Astrocyte of the hippocampus (primary cell): ENCODE measurements at regions not wholly inside any gene's neighbourhood (a gene's known extent, or its start where the extent isn't known, plus 50 kb on each side); places are given as distances from the start of the nearest gene placed in this dataset.

Source experiments
- DNase-seq: peaks from one replicate; pipeline ENCODE4 v3.0.0; 2011; ENCODE audit warnings: low read depth, low spot score

- DNase-seq, result no peak
Observed at GRCh38 chr2:221022554-221022953, 549.5 kb downstream of the EPHA4 start.

DNA sequence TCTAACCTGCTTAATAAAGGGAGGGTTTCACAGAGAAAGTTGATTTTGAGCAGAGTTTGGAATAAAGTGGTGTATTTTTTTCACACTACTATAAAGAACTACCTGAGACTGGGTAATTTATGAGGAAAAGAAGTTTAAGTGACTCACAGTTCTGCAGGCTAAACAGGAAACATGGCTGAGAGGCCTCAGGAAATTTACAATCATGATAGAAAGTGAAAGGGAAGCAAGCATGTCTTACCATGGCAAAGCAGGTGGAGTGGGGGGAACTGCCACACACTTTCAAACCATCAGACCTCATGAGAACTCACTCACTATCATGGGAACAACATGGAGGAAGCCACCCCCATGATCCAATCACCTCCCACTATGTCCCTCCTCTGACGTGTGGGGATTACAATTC lies 546.7 kb downstream of the EPHA4 start:
- no peak for DNase-seq

- peak; percentile 2 for DNase-seq
Observed at GRCh38 chr2:221034026-221034701, 537.9 kb downstream of the EPHA4 start.

DNA sequence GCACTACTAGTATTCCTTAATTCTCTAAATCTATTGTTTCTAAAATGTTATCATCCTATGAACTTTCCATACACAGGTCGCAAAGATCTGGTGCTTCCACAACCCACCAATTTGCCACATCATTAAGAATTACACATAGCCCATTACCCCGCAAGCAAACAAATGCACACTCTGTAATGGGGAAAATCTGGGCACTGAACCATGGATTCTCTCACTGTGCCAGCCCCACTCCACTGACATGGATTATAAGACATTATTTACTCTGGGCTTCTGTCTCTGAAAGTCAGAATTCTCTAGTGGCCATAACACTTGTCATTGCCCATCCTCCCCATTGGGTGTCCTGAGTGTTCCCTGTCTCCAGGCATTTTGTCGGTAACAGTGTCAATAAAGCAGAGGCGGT lies 537.1 kb downstream of the EPHA4 start:
- DNase-seq, result no peak

DNA sequence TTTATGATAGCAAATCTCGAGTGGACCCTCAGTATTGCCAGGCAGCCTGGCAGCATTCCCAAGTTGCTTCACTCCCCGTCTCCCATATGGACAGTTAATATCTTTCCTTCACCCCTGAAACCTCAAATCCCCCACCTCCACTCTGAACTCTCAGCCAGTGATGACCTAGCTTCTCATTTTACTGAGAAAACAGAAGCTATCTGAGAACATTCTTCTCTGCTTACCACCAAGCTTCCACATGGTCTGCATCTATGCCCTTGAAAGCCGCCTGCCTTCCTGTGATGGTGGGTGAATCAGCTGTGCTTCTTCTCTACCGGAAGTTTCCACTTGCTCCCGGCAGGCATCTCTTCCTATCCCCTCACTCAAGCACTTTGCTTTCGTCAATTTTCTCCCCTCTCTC lies 529.2 kb downstream of the EPHA4 start:
- peak; percentile 16 for DNase-seq

DNA sequence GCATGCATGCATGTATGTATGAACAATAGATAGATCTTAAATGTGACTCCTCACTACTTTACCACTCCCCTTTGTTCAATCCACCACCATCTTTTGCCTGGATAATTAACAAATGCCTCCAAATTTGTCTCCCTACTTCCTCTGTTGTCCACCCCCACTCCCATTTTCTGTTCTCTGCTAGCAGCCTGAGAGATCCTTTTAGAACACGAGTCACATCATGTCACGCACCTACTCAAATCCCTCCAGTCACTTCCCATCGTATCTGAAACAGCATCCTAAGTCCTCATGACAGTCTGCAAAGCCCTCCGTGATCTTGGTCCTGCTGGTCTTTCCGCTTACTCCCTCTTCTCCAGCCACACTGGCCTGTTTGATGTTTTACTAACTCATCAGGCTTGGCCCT lies 527.3 kb downstream of the EPHA4 start:
- no peak for DNase-seq

DNA sequence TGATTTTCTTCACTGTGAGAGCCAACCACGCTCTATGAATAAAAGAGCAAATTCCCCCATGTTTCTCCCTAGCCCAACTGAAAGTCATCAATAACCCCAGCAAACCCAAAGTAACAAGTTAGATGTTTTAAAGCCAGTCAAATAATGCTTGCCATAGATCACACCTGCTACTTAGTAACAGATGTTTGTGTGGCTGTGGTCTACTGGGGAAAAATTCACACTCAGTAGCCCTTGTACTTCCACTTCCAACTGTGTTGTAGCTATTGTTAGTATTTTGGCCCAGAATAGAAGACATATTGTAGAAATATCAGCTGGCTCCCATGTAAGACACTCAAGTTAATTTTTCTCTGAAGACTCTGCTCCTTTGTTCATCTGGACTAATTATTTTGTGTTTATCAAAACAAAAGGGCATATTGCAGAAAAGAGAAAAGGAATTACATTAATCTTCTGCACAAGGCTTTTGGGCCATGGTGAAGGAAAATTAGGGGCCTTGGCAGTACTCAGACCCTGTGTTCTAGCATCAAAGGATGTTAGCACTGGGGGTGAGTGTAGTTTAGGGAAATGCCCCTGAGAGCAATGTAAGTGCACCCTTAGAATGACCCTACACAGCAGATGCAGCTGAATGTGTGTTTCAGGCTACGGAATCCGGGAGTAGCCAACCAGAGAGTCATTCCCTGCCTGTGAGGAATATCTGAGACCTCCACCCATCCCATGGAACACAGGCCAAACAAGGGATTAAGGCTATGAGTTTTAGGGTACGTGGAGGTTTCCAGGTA lies 521.9 kb downstream of the EPHA4 start:
- no peak for DNase-seq

DNA sequence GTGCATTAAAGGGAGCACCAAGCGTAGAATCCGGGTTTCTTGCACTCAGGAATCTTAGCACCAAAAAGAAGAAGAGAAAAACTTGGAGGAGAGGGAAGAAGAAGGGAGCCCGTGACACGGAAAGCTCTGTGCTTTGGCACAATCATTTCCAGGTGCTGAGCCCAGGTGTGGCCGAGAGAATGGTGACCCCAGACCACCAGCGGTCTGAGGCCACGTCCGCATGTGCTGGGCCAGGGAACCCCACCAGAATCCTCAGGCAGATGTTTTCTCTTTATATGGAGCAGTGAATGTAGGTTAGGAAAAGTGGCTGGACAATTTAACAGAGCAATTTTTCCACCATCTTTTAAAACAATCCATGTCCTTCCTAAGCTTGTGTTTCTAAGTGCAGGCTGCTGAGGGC lies 520.9 kb downstream of the EPHA4 start:
- no peak for DNase-seq

- peak; percentile 31 for DNase-seq
Observed at GRCh38 chr2:221060376-221060775, 511.7 kb downstream of the EPHA4 start.

GRCh38 chr2:221063568-221063967 lies 508.5 kb downstream of the EPHA4 start:
- no peak for DNase-seq

DNA sequence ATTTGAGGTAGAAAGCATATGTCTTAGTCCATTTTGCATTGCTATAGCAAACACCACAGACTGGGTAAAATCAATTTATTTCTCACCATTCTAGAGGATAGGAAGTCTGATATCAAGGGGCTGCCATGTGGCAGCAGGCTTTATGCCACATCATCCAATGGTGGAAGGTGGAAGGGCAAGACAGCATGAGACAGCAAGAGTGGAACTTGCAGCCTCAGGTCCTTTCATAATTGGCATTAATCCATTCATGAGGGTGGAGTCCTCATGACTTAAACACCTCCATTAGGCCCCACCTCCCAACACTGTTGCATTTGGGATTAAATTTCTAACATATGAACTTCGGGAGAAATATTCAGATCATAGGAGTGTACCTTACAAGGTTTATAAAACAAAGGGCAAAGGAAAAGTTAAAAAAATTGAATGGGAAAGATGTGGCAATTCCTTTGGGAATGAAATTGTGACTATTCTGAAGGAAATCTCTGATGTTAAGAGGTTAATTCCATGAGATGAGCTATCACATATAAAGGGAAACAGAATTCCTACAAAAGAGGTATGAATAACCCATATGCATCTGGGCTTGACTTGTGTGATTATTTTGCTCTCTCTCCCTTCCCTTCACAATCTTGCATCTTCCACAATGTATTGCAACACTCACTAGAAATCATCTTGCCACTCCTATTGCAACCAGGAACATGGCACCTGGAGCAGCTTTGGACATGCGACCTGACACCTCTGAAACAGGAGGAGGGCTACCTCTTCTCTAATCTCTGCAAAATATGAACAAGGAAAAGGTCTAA lies 507.8 kb downstream of the EPHA4 start:
- no peak for DNase-seq

DNA sequence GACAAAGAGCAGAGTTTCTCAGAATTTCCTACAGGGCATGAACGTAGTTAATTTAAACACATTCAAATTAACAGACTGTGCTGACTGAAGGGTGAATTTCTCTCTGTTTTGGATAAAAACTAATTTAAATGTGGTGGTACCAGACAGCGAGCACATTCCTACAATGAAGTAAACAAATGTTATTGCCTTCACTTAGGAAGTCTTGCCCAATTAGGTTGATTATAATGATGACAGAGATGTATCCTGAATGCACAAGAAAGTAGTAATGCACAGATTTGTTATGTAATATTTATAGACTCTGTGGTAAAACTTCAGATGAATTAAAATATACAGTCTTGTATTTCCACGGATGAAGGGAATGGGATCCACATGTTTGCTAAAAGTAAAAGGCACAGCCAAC lies 507.2 kb downstream of the EPHA4 start:
- no peak for DNase-seq

- no peak for DNase-seq
Observed at GRCh38 chr2:221068123-221068522, 504.0 kb downstream of the EPHA4 start.

- no peak for DNase-seq
Observed at GRCh38 chr2:221070106-221070505, 502.0 kb downstream of the EPHA4 start.

DNA sequence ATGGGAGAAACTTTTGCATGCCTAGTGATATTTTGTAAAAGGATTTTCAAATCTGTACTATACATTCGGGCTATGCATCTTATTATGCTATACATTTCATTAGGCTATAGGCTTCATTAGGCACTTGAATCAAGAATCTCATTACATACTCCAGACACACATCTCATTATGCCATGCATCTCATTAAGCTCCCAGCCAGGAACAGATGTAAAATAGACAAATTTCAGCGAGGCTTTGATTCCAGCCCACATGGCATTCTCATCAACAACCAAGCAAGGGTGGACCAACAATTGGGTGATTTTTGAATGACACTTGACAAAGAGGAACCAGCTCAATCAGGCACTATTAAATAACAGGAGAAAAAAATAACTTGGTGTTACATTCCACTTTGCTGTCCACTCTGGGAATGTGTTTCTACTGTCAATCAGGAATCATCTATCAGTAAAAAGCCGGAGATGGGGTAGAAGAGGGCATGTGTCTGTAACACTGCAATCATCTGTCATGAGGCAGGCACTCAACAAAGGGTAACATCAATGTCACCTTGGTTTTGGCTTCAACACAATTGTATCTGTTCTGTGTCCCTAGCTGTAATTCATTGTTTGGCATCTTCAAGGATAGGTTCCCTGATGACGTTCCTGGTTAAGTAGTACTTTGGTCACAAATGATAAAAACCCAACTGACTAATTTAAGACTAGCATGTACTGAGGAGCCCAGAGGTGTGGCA lies 498.6 kb downstream of the EPHA4 start:
- DNase-seq, result no peak

- DNase-seq, result no peak
Observed at GRCh38 chr2:221074238-221074637, 497.9 kb downstream of the EPHA4 start.

GRCh38 chr2:221075203-221075602 lies 496.9 kb downstream of the EPHA4 start:
- DNase-seq, result peak; percentile 84

- DNase-seq, result no peak
Observed at GRCh38 chr2:221077251-221077650, 494.9 kb downstream of the EPHA4 start.

DNA sequence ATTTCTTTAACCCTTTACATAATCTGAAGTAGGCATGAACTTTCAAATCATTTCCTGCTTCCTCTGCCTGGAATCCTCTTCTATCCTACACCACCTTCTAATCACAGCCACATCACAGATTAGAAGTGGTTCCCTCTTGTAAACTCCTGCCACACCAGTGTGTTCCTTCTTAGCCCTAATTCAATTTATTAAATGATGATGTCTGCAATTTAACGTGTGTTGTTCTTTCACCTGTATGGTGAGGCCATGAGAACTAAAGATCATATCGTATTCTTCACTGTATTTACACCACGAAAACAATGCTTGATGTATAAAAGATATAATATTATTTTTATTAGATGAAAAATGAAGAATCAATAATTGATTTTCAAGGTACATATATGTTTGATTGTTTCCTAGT lies 494.3 kb downstream of the EPHA4 start:
- no peak for DNase-seq

DNA sequence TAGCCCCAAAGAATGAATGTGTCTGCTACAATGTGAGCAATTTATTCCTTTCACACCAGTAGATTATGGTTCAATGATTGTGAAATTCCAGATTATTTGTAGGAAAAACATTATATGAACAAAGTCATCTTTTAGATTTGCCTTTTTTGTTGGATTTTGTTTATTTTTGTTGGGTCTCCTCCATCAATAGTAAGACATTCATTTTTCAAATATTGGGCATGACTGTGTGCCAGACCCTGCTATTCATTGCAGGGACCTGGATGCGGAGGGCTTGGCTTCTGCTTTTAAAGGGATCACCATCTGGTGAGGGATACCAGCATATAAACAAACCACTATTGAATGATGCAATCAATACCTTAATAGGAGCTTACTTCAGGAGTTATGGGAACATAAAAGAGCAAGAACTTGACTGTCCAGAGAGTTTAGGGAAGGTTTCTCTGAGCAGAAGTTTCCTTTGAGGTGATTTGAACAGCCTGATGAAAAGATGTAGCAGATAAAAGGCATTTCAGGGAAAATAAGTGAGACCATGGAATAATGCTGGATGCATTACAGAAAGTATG lies 486.7 kb downstream of the EPHA4 start:
- DNase-seq, result no peak

DNA sequence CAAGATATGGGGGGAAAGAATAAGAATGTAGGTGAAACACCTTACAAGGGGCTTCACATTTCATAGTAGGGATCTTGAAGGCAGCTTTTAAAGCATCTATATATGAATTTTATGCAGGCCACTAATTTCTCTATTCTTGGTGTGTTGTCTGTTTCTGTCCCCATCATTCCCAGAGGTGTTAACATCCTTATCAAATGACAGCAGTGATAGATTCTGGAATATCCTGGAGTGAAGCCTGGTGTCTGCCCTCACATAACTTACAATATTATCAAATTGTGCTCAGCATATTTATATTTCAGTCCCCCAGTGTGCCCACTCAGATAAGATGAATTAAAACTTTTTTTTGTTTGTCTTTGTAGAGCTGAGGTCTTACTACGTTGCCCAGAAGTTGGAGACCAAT lies 486.2 kb downstream of the EPHA4 start:
- no peak for DNase-seq

GRCh38 chr2:221087779-221088178 lies 484.3 kb downstream of the EPHA4 start:
- no peak for DNase-seq
